HepG2 (cell line): ENCODE measurements at regions not wholly inside any gene's neighbourhood (a gene's known extent, or its start where the extent isn't known, plus 50 kb on each side); places are given as distances from the start of the nearest gene placed in this dataset.

ENCODE experiments used
- ATAC-seq: fragments of 200-7000 bp; cut with Tn5 transposase; 3 replicates; pipeline ENCODE4 v1.9.1; 2020; ENCODE audit warnings: mild to moderate bottlenecking, moderate library complexity
- BruUV-seq: library from RNA; stranded (reverse); fragments of 400-500 nt; replicated peaks from 2 replicates; lab custom pipeline; 2021; lab: Mats Ljungman, UMichigan
- CTCF ChIA-PET: fragments of 300-600 bp; formaldehyde crosslinking; extraction: SDS; loops from one replicate; lab custom pipeline; 2021; ENCODE audit warnings: low total read pairs, inconsistent platforms, low intra/inter-chr PET ratio; lab: Yijun Ruan, JAX
- POLR2A ChIA-PET: fragments of 350-600 bp; sonication (Branson Sonifier 250); formaldehyde crosslinking; loops from one replicate; lab custom pipeline; 2020; ENCODE audit warnings: antibody characterized with exemption, inconsistent platforms; lab: Yijun Ruan, JAX
- DNase-seq: peaks from one replicate; pipeline ENCODE4 v3.0.0-alpha.2; 2015; ENCODE audit warnings: low spot score
- FAIRE-seq: peaks from 3 replicates; lab custom pipeline; 2011; peaks lifted over from hg19 to GRCh38; lab: Jason Lieb, UNC
- H2AFZ ChIP-seq: one replicate; pipeline ENCODE4 v1.6.1; 2011; ENCODE audit warnings: low read length, inconsistent platforms
- H3K27ac ChIP-seq: fragments of 300-600 bp; 3 replicates; pipeline ENCODE4 v1.8.0; 2011; ENCODE audit warnings: mixed run types, mild to moderate bottlenecking, mixed read lengths, low read length, inconsistent platforms; ENCODE audit not compliant: insufficient read depth; ENCODE audit errors: extremely low read length
- H3K27me3 ChIP-seq, 2 experiments: fragments of 200-600 bp in 1 of 2; 2 replicates in 1 of 2; 3 replicates in 1 of 2; pipeline versions ENCODE4 v1.6.0 to v1.8.0; 2011; ENCODE audit warnings: low read length in 2 of 2, mild to moderate bottlenecking in 2 of 2, moderate library complexity in 2 of 2, inconsistent platforms in 1 of 2; ENCODE audit not compliant: insufficient read depth in 2 of 2, control insufficient read depth in 1 of 2
- H3K36me3 ChIP-seq, 2 experiments: fragments of 200-600 bp in 1 of 2; replicated peaks in 1 of 2; 2 replicates in 1 of 2; 3 replicates in 1 of 2; pipeline versions ENCODE4 v1.5.1 to v1.8.0; 2011; ENCODE audit warnings: low read length in 2 of 2, inconsistent platforms in 1 of 2; ENCODE audit not compliant: insufficient read depth in 2 of 2, control insufficient read depth in 1 of 2
- H3K4me1 ChIP-seq: 2 replicates; pipeline ENCODE4 v1.5.1; 2012; ENCODE audit warnings: low read length, inconsistent platforms; ENCODE audit not compliant: insufficient read depth
- H3K4me2 ChIP-seq: 2 replicates; pipeline ENCODE4 v1.6.0; 2011; ENCODE audit warnings: low read depth, low read length, inconsistent platforms
- H3K4me3 ChIP-seq, 3 experiments: fragments of 200-600 bp in 1 of 3; sonication (generic), shearing (Covaris generic) in 1 of 3; replicated peaks in 1 of 3; 2 replicates each; pipeline ENCODE4 v1.5.1; 2011 to 2016; ENCODE audit warnings: low read length in 3 of 3, inconsistent platforms in 2 of 3, low read depth in 2 of 3, mild to moderate bottlenecking in 2 of 3, control low read depth in 1 of 3, mixed read lengths in 1 of 3; ENCODE audit not compliant: insufficient read depth in 1 of 3
- H3K79me2 ChIP-seq: one replicate; pipeline ENCODE4 v1.6.1; 2011; ENCODE audit warnings: low read length, inconsistent platforms; ENCODE audit not compliant: insufficient read depth
- H3K9ac ChIP-seq: 2 replicates; pipeline ENCODE4 v1.6.0; 2011; ENCODE audit warnings: mild to moderate bottlenecking, low read depth, low read length, inconsistent platforms; ENCODE audit not compliant: insufficient read depth
- H3K9me3 ChIP-seq: 2 replicates; pipeline ENCODE4 v1.5.1; 2012; ENCODE audit warnings: mild to moderate bottlenecking, low read length
- H4K20me1 ChIP-seq: 2 replicates; pipeline ENCODE4 v1.6.0; 2011; ENCODE audit warnings: inconsistent platforms, mild to moderate bottlenecking, low read length, moderate library complexity; ENCODE audit not compliant: insufficient read depth
- ATF7 ChIP-seq, 2 experiments: fragments of 450-650 bp in 1 of 2; sonication (generic) in 1 of 2; formaldehyde crosslinking in 1 of 2; IDR thresholded peaks; 2 replicates each; pipeline versions ENCODE4 v1.4.0 to v1.6.1; 2016 to 2020; ENCODE audit warnings: antibody characterized with exemption in 1 of 2, mild to moderate bottlenecking in 1 of 2, missing genetic modification reagents in 1 of 2
- FOXM1 ChIP-seq: sonication (generic); formaldehyde crosslinking; IDR thresholded peaks from 2 replicates; pipeline ENCODE4 v1.5.0; 2020; ENCODE audit warnings: missing genetic modification reagents
- KLF12 ChIP-seq: sonication (generic); formaldehyde crosslinking; IDR thresholded peaks from 2 replicates; pipeline ENCODE4 v1.4.0; 2020; ENCODE audit warnings: missing genetic modification reagents, borderline replicate concordance
- MAFF ChIP-seq: IDR thresholded peaks from 2 replicates; pipeline ENCODE4 v1.6.1; 2011; ENCODE audit warnings: low read depth, low read length, improper control_type of control experiment
- MAFK ChIP-seq, 2 experiments: IDR thresholded peaks in 1 of 2; conservative IDR thresholded peaks in 1 of 2; 2 replicates each; pipeline ENCODE4 v1.6.1; 2011; ENCODE audit warnings: improper control_type of control experiment in 2 of 2, low read length in 2 of 2
- PAX8 ChIP-seq: sonication (generic); formaldehyde crosslinking; IDR thresholded peaks from 2 replicates; pipeline ENCODE4 v1.8.0; 2022; ENCODE audit warnings: mild to moderate bottlenecking, missing genetic modification reagents, borderline replicate concordance
- SSRP1 ChIP-seq: IDR thresholded peaks from 2 replicates; pipeline ENCODE4 v1.6.1; 2016; ENCODE audit warnings: control low read depth
- WGBS: methylation state at CpG from one replicate; pipeline ENCODE4 v1.1.6; 2017; ENCODE audit warnings: low lambda C conversion rate; 5-methylcytosine and 5-hydroxymethylcytosine counted together
- in situ Hi-C: cut with HindIII; loops from 2 replicates; pipeline ENCODE4 v1.10.0; 2017; ENCODE audit warnings: low pct_unique_long_range_greater_than_20kb; ENCODE audit not compliant: extremely low pct_ligation_motif_present
- intact Hi-C: fragments of 100-400 bp; cut with micrococcal nuclease; formaldehyde crosslinking; loops from one replicate; pipeline ENCODE4 v1.10.0; 2022; ENCODE audit not compliant: unreplicated experiment
- TF ChIP-seq, protein P1 (sequence below): sonication (generic); formaldehyde crosslinking; IDR thresholded peaks from 2 replicates; pipeline ENCODE4 v1.5.1; 2020; ENCODE audit warnings: mild to moderate bottlenecking, missing genetic modification reagents
- TF ChIP-seq, protein P2 (sequence below): sonication (generic); formaldehyde crosslinking; IDR thresholded peaks from 2 replicates; pipeline ENCODE4 v1.8.1; 2023; ENCODE audit warnings: mild to moderate bottlenecking, moderate library complexity, missing genetic modification reagents
- TF ChIP-seq, protein P3 (sequence below): sonication (generic); formaldehyde crosslinking; IDR thresholded peaks from 2 replicates; pipeline ENCODE4 v1.4.0; 2020; ENCODE audit warnings: missing genetic modification reagents, mild to moderate bottlenecking, borderline replicate concordance

DNA sequence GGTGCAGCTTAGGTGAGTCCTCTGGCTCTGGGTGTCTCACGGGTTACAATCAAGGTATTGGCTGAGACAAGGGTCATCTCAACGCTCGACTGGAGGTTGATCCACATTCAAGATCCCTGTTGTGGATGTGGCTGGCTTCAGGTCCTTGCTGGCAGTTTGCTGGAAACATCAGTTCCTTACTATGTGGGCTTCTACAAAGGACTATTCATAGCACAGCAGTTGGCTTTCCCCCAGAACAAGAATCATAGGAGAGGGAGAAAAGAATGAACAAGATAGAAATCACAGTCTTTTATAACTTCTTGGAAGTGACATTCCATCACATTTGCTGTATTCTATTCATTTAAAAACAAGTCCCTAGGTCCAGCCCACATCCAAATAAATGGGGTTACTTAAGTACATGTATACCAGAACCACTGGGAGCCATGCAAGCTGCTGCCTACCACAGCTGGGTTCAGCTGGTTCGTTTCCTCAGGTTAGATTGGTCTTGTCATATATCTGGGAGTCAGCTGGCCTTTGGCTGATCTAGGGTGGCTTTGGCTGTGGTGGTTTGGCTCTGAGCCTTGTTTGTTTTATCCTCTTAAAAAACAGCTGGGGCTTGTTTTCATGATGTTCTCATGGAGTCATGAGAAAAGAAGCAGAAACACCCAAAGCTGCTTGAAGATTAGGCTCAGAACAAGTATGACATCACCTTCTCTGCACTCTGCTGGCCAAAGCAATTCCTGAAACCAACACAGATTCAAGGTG, 433.2 kb upstream of the SPTLC3 start:
- Histone ChIP-seq H3K9ac (no peak overlapping the region), H2AFZ (no peak overlapping the region), H3K4me1 (no peaks in the 10 kb centered on the region), H3K27me3 (no peaks in the 10 kb centered on the region), H3K36me3 (no peaks in the 10 kb centered on the region), H3K4me3 (no peak overlapping the region), H3K4me2 (no peak overlapping the region), H3K27ac (no peak overlapping the region), H3K79me2 (no peaks in the 10 kb centered on the region), H4K20me1 (no peaks in the 10 kb centered on the region), H3K9me3 (no peaks in the 10 kb centered on the region)
- intact Hi-C loops = no loop called here
- WGBS = 0% methylated on average over 4 of the region's 4 CpGs
- POLR2A ChIA-PET = no interaction called here
- DNase-seq (no peak), FAIRE-seq (no peak), ATAC-seq (no peak)
- BruUV-seq = no TSS peak
- CTCF ChIA-PET = no interaction called here
- in situ Hi-C loops = loop anchor here (25.0 kb wide), 1 partner anchor 612 kb away; no protein-coding TSS in a partner anchor
- TF ChIP-seq, protein P1, sequence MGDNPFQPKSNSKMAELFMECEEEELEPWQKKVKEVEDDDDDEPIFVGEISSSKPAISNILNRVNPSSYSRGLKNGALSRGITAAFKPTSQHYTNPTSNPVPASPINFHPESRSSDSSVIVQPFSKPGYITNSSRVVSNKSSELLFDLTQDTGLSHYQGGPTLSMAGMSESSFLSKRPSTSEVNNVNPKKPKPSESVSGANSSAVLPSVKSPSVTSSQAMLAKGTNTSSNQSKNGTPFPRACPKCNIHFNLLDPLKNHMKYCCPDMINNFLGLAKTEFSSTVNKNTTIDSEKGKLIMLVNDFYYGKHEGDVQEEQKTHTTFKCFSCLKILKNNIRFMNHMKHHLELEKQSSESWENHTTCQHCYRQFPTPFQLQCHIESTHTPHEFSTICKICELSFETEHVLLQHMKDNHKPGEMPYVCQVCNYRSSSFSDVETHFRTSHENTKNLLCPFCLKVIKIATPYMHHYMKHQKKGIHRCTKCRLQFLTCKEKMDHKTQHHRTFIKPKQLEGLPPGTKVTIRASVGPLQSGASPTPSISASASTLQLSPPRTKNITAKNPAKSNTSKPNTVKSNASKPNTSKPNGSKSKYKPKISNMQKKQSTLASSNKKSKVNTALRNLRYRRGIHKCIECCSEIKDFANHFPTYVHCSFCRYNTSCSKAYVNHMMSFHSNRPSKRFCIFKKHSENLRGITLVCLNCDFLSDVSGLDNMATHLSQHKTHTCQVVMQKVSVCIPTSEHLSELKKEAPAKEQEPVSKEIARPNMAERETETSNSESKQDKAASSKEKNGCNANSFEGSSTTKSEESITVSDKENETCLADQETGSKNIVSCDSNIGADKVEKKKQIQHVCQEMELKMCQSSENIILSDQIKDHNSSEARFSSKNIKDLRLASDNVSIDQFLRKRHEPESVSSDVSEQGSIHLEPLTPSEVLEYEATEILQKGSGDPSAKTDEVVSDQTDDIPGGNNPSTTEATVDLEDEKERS = no peak
- TF ChIP-seq ATF7 (IDR thresholded peaks at IDR 0.05) = peak; percentile 81
- TF ChIP-seq ATF7 (CRISPR knock-in tag; IDR thresholded peaks at IDR 0.05) = no peak

DNA sequence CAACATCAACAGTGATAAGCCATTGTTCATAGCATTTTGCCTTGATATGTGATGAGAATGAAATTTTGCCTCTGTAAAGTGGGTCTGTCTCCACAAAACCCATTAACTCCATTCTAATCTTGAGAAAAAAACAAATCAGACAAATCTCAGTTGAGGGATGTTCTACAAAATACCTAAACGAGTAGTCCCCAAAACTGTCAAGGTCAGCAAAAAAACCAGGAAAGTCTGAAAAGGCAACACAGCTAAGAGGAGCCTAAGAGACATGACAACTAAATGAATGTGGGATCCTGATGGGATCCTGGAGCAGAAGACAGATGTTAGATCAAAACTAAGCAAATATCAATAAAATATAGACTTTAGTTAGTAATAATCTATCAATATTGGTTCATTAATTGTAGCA, 431.6 kb upstream of the SPTLC3 start:
- no peak overlapping the region for H3K27ac ChIP-seq
- H4K20me1 ChIP-seq = no peaks in the 10 kb centered on the region
- no peak overlapping the region for H3K4me3 ChIP-seq
- no peak overlapping the region for H3K4me2 ChIP-seq
- H3K79me2 ChIP-seq = no peaks in the 10 kb centered on the region
- POLR2A ChIA-PET = no interaction called here
- in situ Hi-C loops (loop anchor here (25.0 kb wide), 1 partner anchor 610 kb away; no protein-coding TSS in a partner anchor), intact Hi-C loops (no loop called here)
- ATAC-seq = no peak
- BruUV-seq = no TSS peak
- FAIRE-seq = no peak
- no peaks in the 10 kb centered on the region for H3K27me3 ChIP-seq
- CTCF ChIA-PET = no interaction called here
- no peak for DNase-seq
- no peaks in the 10 kb centered on the region for H3K36me3 ChIP-seq
- no peaks in the 10 kb centered on the region for H3K4me1 ChIP-seq
- H3K9ac ChIP-seq = no peak overlapping the region
- no peak overlapping the region for H2AFZ ChIP-seq
- no peaks in the 10 kb centered on the region for H3K9me3 ChIP-seq
- 2% methylated on average over 1 of the region's 1 CpG for WGBS
- TF ChIP-seq KLF12 (no peak), MAFK (conservative IDR thresholded peaks at IDR 0.05 in 1 of 2, IDR thresholded peaks at IDR 0.05 in 1 of 2; ENCODE audit: low read length in 2 of 2) (peak; percentile 99 to 100), PAX8 (no peak), FOXM1 (no peak), SSRP1 (no peak), MAFF (peak; percentile 99)
- TF ChIP-seq, protein P2, sequence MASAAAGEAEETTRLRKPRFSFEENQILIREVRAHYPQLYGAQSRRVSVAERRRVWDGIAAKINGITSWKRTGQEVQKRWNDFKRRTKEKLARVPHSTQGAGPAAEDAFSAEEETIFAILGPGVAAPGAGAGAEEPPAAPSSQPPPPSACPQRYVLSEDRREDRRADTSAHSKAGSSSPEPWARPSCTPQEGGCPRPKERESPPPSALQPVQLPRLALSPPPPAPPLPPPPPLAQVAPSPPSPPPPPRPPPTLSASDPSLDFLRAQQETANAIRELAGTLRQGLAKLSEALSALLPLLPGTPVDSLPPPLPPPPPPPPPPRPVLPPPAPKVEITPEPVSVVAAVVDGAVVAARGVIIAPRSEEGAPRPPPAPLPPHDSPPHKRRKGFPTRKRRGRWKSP (CRISPR knock-in tag) = no peak
- TF ChIP-seq, protein P3, sequence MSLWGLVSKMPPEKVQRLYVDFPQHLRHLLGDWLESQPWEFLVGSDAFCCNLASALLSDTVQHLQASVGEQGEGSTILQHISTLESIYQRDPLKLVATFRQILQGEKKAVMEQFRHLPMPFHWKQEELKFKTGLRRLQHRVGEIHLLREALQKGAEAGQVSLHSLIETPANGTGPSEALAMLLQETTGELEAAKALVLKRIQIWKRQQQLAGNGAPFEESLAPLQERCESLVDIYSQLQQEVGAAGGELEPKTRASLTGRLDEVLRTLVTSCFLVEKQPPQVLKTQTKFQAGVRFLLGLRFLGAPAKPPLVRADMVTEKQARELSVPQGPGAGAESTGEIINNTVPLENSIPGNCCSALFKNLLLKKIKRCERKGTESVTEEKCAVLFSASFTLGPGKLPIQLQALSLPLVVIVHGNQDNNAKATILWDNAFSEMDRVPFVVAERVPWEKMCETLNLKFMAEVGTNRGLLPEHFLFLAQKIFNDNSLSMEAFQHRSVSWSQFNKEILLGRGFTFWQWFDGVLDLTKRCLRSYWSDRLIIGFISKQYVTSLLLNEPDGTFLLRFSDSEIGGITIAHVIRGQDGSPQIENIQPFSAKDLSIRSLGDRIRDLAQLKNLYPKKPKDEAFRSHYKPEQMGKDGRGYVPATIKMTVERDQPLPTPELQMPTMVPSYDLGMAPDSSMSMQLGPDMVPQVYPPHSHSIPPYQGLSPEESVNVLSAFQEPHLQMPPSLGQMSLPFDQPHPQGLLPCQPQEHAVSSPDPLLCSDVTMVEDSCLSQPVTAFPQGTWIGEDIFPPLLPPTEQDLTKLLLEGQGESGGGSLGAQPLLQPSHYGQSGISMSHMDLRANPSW (CRISPR knock-in tag) = no peak
